Breast epithelium (tissue), 4 donors: ENCODE measurements at regions not wholly inside any gene's neighbourhood (a gene's known extent, or its start where the extent isn't known, plus 50 kb on each side); places are given as distances from the start of the nearest gene placed in this dataset.
"Not testable (repeated sequence)": the region's sequence is repeated elsewhere in the genome, so short reads cannot be mapped to it uniquely, and the experiment has no call there.

Experiments
- DNase-seq, 2 donors: peaks; one replicate each; pipeline ENCODE4 v3.0.0-alpha.2; 2019; ENCODE audit warnings: low spot score in 2 of 2
- H3K27ac ChIP-seq, 2 donors: fragments of 200-600 bp; sonication (generic) in 1 of 2; one replicate each; pipeline ENCODE4 v1.5.1; 2016 to 2019; ENCODE audit warnings: mild to moderate bottlenecking in 1 of 2
- H3K27me3 ChIP-seq, 2 donors: fragments of 200-600 bp; sonication (generic) in 1 of 2; one replicate each; pipeline versions ENCODE4 v1.5.1 to v1.6.0; 2017 to 2019; ENCODE audit warnings: control low read depth in 1 of 2, mild to moderate bottlenecking in 1 of 2
- H3K36me3 ChIP-seq: fragments of 200-600 bp; one replicate; pipeline ENCODE4 v1.5.1; 2019
- H3K4me1 ChIP-seq, 2 donors: fragments of 200-600 bp; sonication (generic); one replicate each; pipeline ENCODE4 v1.5.1; 2016 to 2019; ENCODE audit warnings: control low read depth in 1 of 2
- H3K4me3 ChIP-seq, 3 donors: fragments of 200-600 bp; sonication (generic); 1 replicate in 2 of 3; 2 replicates in 1 of 3; pipeline ENCODE4 v1.5.1; 2016 to 2019; ENCODE audit warnings: mild to moderate bottlenecking in 3 of 3, moderate library complexity in 2 of 3
- H3K9me3 ChIP-seq, 2 donors: fragments of 200-600 bp; sonication (generic) in 1 of 2; one replicate each; pipeline ENCODE4 v1.5.1; 2016 to 2019; ENCODE audit warnings: control low read depth in 1 of 2
- POLR2A ChIP-seq: fragments of 450-650 bp; IDR thresholded peaks from one replicate; pipeline ENCODE4 v1.6.1; 2016; ENCODE audit warnings: antibody characterized with exemption, mild to moderate bottlenecking, moderate library complexity
- POLR2AphosphoS5 ChIP-seq, 3 donors: sonication (generic); formaldehyde crosslinking; IDR thresholded peaks; one replicate each; pipeline ENCODE4 v1.6.1; 2017; ENCODE audit warnings: antibody characterized with exemption in 3 of 3
- intact Hi-C: fragments of 100-400 bp; cut with DNase I; formaldehyde crosslinking; loops from one replicate; pipeline ENCODE4 v1.15.1; 2023; ENCODE audit warnings: low total_unique reads
- TF ChIP-seq, protein P1 (sequence below), 3 donors: fragments of 450-650 bp; IDR thresholded peaks; one replicate each; pipeline ENCODE4 v1.5.1; 2016 to 2017; ENCODE audit warnings: antibody characterized with exemption in 3 of 3, mild to moderate bottlenecking in 3 of 3, moderate library complexity in 3 of 3

DNA sequence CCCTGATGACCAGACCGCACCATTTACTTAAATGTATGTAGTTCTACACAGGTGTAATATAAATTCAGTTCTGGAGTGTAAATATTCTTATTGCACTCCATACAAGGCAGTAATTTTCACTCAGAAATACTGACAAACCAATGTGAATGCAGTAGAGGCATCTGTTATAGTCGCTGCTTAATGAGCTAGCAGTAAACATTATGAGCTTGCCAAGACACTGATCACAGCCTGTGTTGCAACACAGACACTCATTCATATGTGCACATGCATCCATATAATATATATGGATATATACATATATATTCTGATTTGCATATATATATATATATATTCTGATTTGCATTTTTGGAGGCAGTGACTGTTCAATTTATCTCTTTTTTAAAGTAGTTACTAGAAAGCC lies 435.1 kb upstream of the ST8SIA4 start:
- Histone ChIP-seq H3K27me3 (no peaks in the 10 kb centered on the region), H3K4me3 (no peak overlapping the region), H3K27ac (no peak overlapping the region), H3K4me1 (no peaks in the 10 kb centered on the region), H3K9me3 (no peaks in the 10 kb centered on the region), H3K36me3 (no peaks in the 10 kb centered on the region)
- TF ChIP-seq, protein P1, sequence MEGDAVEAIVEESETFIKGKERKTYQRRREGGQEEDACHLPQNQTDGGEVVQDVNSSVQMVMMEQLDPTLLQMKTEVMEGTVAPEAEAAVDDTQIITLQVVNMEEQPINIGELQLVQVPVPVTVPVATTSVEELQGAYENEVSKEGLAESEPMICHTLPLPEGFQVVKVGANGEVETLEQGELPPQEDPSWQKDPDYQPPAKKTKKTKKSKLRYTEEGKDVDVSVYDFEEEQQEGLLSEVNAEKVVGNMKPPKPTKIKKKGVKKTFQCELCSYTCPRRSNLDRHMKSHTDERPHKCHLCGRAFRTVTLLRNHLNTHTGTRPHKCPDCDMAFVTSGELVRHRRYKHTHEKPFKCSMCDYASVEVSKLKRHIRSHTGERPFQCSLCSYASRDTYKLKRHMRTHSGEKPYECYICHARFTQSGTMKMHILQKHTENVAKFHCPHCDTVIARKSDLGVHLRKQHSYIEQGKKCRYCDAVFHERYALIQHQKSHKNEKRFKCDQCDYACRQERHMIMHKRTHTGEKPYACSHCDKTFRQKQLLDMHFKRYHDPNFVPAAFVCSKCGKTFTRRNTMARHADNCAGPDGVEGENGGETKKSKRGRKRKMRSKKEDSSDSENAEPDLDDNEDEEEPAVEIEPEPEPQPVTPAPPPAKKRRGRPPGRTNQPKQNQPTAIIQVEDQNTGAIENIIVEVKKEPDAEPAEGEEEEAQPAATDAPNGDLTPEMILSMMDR (IDR thresholded peaks at IDR 0.05), result no peak
- no peak for TF ChIP-seq POLR2AphosphoS5 (IDR thresholded peaks at IDR 0.05)
- no peak for TF ChIP-seq POLR2A
- intact Hi-C loops, result no loop called here
- DNase-seq, result no peak

DNA sequence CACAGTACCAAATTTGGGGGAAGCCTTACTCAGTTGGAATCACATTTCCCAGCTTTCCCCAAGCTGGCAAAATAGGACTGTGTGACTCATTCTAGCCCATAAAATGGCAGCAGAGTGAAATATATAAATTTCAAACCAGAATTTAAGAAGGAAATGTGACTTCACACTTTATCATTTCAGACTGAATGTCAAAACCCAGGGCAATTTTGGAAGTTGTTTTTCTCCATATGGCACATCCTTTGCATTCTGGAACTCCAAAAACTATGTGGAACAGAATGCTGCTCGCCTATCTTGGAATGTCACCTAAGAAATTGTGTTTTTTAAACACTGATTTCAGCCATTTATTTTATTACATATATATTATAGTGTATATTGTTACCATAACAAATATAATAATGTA lies 424.7 kb upstream of the ST8SIA4 start:
- H3K4me3 ChIP-seq, result no peak overlapping the region
- H3K4me1 ChIP-seq, result no peaks in the 10 kb centered on the region
- no peak for TF ChIP-seq POLR2AphosphoS5 (IDR thresholded peaks at IDR 0.05)
- TF ChIP-seq, protein P1 (IDR thresholded peaks at IDR 0.05), result no peak
- no peak for TF ChIP-seq POLR2A
- DNase-seq, result no peak
- intact Hi-C loops, result no loop called here
- H3K36me3 ChIP-seq, result no peaks in the 10 kb centered on the region
- peaks cover 0 to 10% of the 10 kb centered on the region in 2 donors for H3K9me3 ChIP-seq
- H3K27me3 ChIP-seq, result no peaks in the 10 kb centered on the region
- H3K27ac ChIP-seq, result no peak overlapping the region

DNA sequence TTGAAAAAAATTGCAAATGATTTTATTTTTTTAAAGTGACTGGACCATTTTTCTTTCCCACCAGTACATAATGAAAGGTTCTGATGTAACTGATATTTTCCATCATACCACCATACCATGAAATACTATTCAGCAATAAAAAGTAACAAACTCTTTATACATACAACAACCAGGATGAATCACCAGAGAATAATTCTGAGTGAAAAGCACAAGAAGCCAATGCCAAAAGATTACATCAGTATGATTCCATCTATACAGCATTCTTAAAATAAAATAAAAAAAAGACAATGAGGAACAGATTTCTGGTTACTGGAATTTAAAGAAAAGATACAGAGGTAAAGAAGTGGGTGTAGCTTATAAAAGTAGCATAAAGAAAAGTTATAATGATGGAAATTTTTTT lies 423.7 kb upstream of the ST8SIA4 start:
- intact Hi-C loops, result no loop called here
- H3K36me3 ChIP-seq, result no peaks in the 10 kb centered on the region
- no peak overlapping the region for H3K27ac ChIP-seq
- H3K4me1 ChIP-seq, result no peaks in the 10 kb centered on the region
- no peak overlapping the region for H3K4me3 ChIP-seq
- no peak for DNase-seq
- H3K27me3 ChIP-seq, result no peaks in the 10 kb centered on the region
- peaks cover 0 to 10% of the 10 kb centered on the region in 2 donors for H3K9me3 ChIP-seq
- no peak for TF ChIP-seq POLR2AphosphoS5 (IDR thresholded peaks at IDR 0.05)
- TF ChIP-seq, protein P1 (IDR thresholded peaks at IDR 0.05), result no peak

DNA sequence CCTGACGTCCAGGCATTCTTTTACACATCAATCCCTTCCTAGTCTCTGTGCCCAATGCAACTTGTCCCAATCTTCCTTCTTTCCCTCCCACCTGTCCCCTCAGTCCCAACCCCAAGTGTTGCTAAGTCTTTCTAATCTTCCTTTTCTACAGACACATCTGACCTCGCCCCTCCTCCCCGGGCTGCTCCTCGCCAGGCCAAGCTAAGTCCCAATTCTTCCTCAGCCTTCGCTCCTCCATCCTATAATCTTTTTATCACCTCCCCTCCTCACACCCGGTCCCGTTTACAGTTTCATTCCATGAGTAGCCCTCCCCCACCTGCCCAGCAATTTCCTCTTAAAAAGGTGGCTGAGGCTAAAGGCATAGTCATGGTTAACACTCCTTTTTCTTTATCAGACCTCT lies 413.3 kb upstream of the ST8SIA4 start:
- DNase-seq, H3K27ac ChIP-seq, H3K4me3 ChIP-seq, H3K36me3 ChIP-seq, H3K4me1 ChIP-seq, H3K9me3 ChIP-seq, H3K27me3 ChIP-seq, intact Hi-C loops: not testable (repeated sequence)

DNA sequence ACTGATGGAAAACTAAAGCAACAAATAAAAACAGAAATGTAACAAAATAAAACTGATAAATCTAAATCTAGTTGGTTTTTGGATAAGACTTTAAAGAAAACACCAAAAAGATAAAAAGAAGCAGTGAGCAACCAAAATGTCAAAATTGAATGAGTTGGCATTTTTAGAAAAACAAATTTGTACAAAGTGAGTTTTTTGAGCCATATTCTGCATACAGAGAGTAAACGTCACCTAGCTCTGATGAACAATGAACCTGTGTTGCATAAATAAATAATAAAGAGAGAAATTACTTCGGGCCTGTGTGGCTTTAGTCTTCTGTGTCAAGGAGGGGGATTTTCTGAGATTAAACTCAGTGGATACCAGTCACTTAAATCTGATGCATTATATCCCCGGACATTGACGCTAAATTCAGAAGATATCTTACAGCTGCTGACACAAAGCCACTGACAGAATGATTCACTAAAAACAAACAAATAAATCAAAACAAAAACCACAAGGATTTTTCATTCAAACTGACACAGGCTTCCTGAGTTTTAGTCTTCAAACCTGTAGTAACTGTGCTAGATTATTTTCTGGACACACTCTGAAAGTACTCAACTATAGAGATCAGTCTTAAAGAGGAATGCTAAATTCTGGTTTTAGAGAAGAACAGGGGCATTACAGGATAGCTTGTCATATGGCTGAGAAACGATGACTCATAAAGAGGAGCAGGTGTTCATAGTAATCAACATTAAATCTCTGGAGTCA lies 403.5 kb upstream of the ST8SIA4 start:
- H3K4me1 ChIP-seq, result no peaks in the 10 kb centered on the region
- H3K9me3 ChIP-seq, result no peaks in the 10 kb centered on the region
- H3K27ac ChIP-seq, result no peak overlapping the region
- intact Hi-C loops, result no loop called here
- H3K36me3 ChIP-seq, result no peaks in the 10 kb centered on the region
- H3K27me3 ChIP-seq, result no peaks in the 10 kb centered on the region
- no peak overlapping the region for H3K4me3 ChIP-seq
- DNase-seq, result no peak
- TF ChIP-seq POLR2AphosphoS5 (IDR thresholded peaks at IDR 0.05) (no peak), POLR2A (no peak)
- TF ChIP-seq, protein P1 (IDR thresholded peaks at IDR 0.05), result no peak

DNA sequence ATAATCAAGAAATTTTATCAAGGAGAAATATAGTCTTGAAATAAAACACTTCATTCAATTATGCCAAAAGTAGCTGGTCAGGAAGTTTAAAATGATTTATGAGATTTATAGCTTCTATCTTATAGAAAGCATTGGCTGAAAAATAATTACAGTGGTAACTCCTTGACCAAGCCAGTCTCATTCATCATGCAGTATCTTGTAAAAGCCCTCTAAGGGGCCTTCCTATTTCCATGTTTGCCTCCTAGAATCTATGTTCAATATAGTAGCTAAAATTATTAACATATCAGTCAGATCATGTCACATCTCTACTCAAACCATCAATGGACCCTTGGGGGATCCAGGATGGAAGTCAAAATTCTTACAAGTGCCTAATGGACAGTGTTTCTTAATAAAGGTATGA lies 393.4 kb upstream of the ST8SIA4 start:
- no peak overlapping the region for H3K27ac ChIP-seq
- no peaks in the 10 kb centered on the region for H3K36me3 ChIP-seq
- TF ChIP-seq POLR2AphosphoS5 (IDR thresholded peaks at IDR 0.05), result no peak
- no peak for DNase-seq
- intact Hi-C loops, result no loop called here
- no peak overlapping the region for H3K4me3 ChIP-seq
- no peaks in the 10 kb centered on the region for H3K27me3 ChIP-seq
- H3K4me1 ChIP-seq, result no peaks in the 10 kb centered on the region
- H3K9me3 ChIP-seq, result no peaks in the 10 kb centered on the region
